ENCODE measurements at regions not wholly inside any gene's neighbourhood (a gene's known extent, or its start where the extent isn't known, plus 50 kb on each side); places are given as distances from the start of the nearest gene placed in this dataset.

DNA sequence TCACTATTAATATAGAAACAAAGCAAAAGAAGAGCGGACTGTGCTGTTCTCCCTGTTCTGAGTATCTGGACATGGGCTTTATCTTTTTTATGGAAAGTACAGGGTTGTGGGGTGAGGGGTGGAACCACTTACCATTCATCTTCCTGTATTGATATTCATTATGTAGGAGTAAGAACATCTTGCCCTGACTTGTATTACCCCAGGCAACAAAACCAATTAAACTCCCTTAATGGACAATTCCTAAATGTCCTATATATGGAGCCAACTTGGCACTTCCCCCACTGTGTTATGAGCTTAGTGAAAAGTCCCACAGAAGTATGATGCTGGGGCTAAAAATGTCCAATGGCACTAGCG is 139.9 kb upstream of the KRR1 start:
- no peak for TF ChIP-seq POLR2AphosphoS5 (IDR thresholded peaks at IDR 0.05)
- TF ChIP-seq, protein P1, sequence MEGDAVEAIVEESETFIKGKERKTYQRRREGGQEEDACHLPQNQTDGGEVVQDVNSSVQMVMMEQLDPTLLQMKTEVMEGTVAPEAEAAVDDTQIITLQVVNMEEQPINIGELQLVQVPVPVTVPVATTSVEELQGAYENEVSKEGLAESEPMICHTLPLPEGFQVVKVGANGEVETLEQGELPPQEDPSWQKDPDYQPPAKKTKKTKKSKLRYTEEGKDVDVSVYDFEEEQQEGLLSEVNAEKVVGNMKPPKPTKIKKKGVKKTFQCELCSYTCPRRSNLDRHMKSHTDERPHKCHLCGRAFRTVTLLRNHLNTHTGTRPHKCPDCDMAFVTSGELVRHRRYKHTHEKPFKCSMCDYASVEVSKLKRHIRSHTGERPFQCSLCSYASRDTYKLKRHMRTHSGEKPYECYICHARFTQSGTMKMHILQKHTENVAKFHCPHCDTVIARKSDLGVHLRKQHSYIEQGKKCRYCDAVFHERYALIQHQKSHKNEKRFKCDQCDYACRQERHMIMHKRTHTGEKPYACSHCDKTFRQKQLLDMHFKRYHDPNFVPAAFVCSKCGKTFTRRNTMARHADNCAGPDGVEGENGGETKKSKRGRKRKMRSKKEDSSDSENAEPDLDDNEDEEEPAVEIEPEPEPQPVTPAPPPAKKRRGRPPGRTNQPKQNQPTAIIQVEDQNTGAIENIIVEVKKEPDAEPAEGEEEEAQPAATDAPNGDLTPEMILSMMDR (IDR thresholded peaks at IDR 0.05) = no peak

All from breast epithelium (tissue), 3 donors.